Smooth muscle cell (in vitro differentiated cells): ENCODE measurements at regions not wholly inside any gene's neighbourhood (a gene's known extent, or its start where the extent isn't known, plus 50 kb on each side); places are given as distances from the start of the nearest gene placed in this dataset.

Source experiments
- DNase-seq: peaks from one replicate; lab custom pipeline; 2025; ENCODE audit not compliant: unreplicated experiment; lab: John Stamatoyannopoulos, UW
- H2AFZ ChIP-seq: fragments of 200-600 bp; sonication (generic); 2 replicates; pipeline ENCODE4 v1.6.0; 2016; ENCODE audit warnings: antibody characterized with exemption, low read depth, mild to moderate bottlenecking
- H3F3A ChIP-seq: fragments of 200-600 bp; sonication (generic); 2 replicates; pipeline ENCODE4 v1.6.0; 2017; ENCODE audit warnings: antibody characterized with exemption, low read depth
- H3K27ac ChIP-seq: fragments of 200-600 bp; sonication (generic); 2 replicates; pipeline ENCODE4 v1.5.1; 2016; ENCODE audit warnings: low read depth, mild to moderate bottlenecking
- H3K27me3 ChIP-seq: fragments of 200-600 bp; sonication (generic); 2 replicates; pipeline ENCODE4 v1.6.1; 2016; ENCODE audit warnings: low read depth, mild to moderate bottlenecking
- H3K36me3 ChIP-seq: fragments of 200-600 bp; sonication (generic); 2 replicates; pipeline ENCODE4 v1.5.1; 2016; ENCODE audit warnings: low read depth
- H3K4me1 ChIP-seq: fragments of 200-600 bp; sonication (generic); 2 replicates; pipeline ENCODE4 v1.5.1; 2016; ENCODE audit warnings: low read depth
- H3K4me2 ChIP-seq: fragments of 200-600 bp; sonication (generic); 2 replicates; pipeline ENCODE4 v1.6.0; 2016; ENCODE audit warnings: mild to moderate bottlenecking
- H3K4me3 ChIP-seq: fragments of 200-600 bp; sonication (generic); 2 replicates; pipeline ENCODE4 v1.5.1; 2016; ENCODE audit warnings: mild to moderate bottlenecking
- H3K79me2 ChIP-seq: fragments of 200-600 bp; sonication (generic); 2 replicates; pipeline ENCODE4 v1.6.0; 2016; ENCODE audit warnings: low read depth, mild to moderate bottlenecking
- H3K9ac ChIP-seq: fragments of 200-600 bp; sonication (generic); 2 replicates; pipeline ENCODE4 v1.6.0; 2016; ENCODE audit warnings: low read depth
- H3K9me3 ChIP-seq: fragments of 200-600 bp; sonication (generic); replicated peaks from 2 replicates; pipeline ENCODE4 v1.5.1; 2016; ENCODE audit warnings: low read depth
- H4K20me1 ChIP-seq: fragments of 200-600 bp; sonication (generic); 2 replicates; pipeline ENCODE4 v1.6.0; 2016; ENCODE audit warnings: low read depth
- WGBS: methylation state at CpG from one replicate; pipeline ENCODE4 v1.1.7; 2016; ENCODE audit warnings: low lambda C conversion rate; 5-methylcytosine and 5-hydroxymethylcytosine counted together
- TF ChIP-seq, protein P1 (sequence below): fragments of 200-600 bp; sonication (generic); IDR thresholded peaks from 2 replicates; pipeline ENCODE4 v1.5.1; 2017; ENCODE audit warnings: borderline replicate concordance, mild to moderate bottlenecking, antibody characterized with exemption; ENCODE audit not compliant: insufficient read depth, poor library complexity, severe bottlenecking

DNA sequence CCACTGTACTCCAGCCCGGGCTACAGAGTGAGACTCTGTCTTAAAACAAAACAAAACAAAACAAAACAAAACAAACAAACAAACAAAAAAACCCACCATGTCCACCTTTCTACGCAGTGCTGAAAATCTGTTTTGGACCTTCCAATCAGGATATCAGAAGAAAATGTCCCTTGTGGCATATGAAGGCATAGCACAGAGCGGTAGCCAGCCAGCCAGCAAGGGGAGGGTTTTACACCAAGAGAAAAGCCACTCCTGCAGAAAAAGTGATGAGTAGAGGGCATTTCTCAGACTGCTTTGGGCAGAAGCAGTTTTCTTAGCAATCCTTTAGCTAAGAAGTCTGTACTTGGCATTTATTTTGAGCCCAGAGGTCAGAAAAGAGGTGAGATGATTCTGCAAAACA is 612.2 kb downstream of the TYW1 start:
- no peaks in the 10 kb centered on the region for H3K79me2 ChIP-seq
- no peak overlapping the region for H2AFZ ChIP-seq
- no peaks in the 10 kb centered on the region for H3K9me3 ChIP-seq
- H3K4me3 ChIP-seq, result no peak overlapping the region
- DNase-seq, result no peak
- H3F3A ChIP-seq, result no peaks in the 10 kb centered on the region
- no peaks in the 10 kb centered on the region for H3K4me1 ChIP-seq
- TF ChIP-seq, protein P1, sequence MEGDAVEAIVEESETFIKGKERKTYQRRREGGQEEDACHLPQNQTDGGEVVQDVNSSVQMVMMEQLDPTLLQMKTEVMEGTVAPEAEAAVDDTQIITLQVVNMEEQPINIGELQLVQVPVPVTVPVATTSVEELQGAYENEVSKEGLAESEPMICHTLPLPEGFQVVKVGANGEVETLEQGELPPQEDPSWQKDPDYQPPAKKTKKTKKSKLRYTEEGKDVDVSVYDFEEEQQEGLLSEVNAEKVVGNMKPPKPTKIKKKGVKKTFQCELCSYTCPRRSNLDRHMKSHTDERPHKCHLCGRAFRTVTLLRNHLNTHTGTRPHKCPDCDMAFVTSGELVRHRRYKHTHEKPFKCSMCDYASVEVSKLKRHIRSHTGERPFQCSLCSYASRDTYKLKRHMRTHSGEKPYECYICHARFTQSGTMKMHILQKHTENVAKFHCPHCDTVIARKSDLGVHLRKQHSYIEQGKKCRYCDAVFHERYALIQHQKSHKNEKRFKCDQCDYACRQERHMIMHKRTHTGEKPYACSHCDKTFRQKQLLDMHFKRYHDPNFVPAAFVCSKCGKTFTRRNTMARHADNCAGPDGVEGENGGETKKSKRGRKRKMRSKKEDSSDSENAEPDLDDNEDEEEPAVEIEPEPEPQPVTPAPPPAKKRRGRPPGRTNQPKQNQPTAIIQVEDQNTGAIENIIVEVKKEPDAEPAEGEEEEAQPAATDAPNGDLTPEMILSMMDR, result no peak
- no peak overlapping the region for H3K4me2 ChIP-seq
- H3K36me3 ChIP-seq, result no peaks in the 10 kb centered on the region
- no peak overlapping the region for H3K27ac ChIP-seq
- WGBS, result 86% methylated on average over 3 of the region's 3 CpGs
- no peak overlapping the region for H3K9ac ChIP-seq
- H3K27me3 ChIP-seq, result peaks cover under 1% of the 10 kb centered on the region
- no peaks in the 10 kb centered on the region for H4K20me1 ChIP-seq

DNA sequence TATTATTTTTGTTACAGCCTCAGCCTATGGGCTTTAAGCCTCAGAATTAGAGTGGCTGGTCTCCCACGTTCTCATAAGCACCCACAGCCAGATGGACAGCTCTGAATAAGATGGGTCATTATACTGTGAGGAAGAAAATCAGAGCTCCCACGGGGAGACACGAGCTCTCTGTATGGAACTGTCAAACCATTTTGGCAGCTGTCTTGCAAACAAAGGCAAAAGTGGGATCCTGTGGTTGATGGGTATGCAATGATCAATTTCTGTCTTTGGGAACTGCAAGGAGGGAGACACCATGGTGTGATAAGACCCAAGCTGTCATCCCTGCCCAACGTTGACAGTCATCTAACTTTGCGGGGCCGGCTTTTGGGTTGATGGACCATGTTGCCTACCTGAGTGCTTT is 614.3 kb downstream of the TYW1 start:
- H3F3A ChIP-seq, result no peaks in the 10 kb centered on the region
- no peak for DNase-seq
- H4K20me1 ChIP-seq, result no peaks in the 10 kb centered on the region
- no peaks in the 10 kb centered on the region for H3K4me1 ChIP-seq
- no peaks in the 10 kb centered on the region for H3K36me3 ChIP-seq
- 90% methylated on average over 6 of the region's 6 CpGs for WGBS
- TF ChIP-seq, protein P1, result no peak
- H3K27me3 ChIP-seq, result no peaks in the 10 kb centered on the region
- H3K27ac ChIP-seq, result no peak overlapping the region
- H2AFZ ChIP-seq, result no peak overlapping the region
- no peak overlapping the region for H3K4me2 ChIP-seq
- no peaks in the 10 kb centered on the region for H3K9me3 ChIP-seq
- no peak overlapping the region for H3K9ac ChIP-seq
- no peaks in the 10 kb centered on the region for H3K79me2 ChIP-seq
- no peak overlapping the region for H3K4me3 ChIP-seq

DNA sequence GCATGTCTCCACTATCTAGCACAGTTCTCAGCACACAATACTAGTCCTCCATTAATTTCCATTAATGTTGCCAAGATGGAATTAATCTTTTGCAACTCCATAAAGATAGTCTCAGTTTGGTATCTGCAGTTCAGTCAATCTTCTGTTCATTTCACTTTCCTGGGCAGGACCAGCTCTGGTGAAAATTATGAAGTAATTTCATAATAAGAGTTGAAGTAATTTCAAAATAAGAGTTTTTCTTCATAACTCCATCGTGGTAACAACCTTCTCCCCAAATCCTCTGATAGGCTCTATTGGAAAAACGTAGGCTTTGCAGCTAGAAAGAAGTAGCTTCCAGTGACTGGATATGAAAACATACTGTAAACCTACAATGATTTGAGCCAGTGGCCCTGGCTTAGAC is 618.2 kb downstream of the TYW1 start:
- TF ChIP-seq, protein P1, result no peak
- no peak overlapping the region for H3K4me2 ChIP-seq
- 68% methylated on average over 2 of the region's 2 CpGs for WGBS

DNA sequence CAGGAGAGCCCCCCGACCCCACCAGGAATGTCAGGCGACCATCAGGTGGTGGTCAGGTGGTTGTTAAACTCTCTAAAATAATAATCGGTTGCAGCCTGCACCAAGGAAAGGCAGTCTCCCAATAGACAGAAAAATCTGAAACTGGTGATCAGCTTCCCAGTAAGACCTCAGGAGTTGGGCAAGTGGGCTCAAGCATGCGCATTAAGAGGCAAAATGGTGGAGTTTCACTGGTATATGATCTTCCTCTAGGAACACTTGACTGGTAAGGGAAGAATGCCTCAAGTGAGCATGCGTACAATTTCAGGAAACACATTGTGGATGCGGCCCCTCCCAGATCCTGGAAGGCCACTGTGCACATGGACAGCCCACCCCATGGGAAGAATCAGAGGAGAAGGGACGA is 619.9 kb downstream of the TYW1 start:
- Histone ChIP-seq H3K27me3 (peaks cover 15% of the 10 kb centered on the region), H3K4me2 (no peak overlapping the region), H3K79me2 (no peaks in the 10 kb centered on the region), H3K9me3 (no peaks in the 10 kb centered on the region), H3K27ac (no peak overlapping the region), H3K9ac (no peak overlapping the region), H4K20me1 (no peaks in the 10 kb centered on the region), H2AFZ (no peak overlapping the region), H3K36me3 (no peaks in the 10 kb centered on the region), H3F3A (no peaks in the 10 kb centered on the region), H3K4me1 (no peaks in the 10 kb centered on the region), H3K4me3 (no peak overlapping the region)
- TF ChIP-seq, protein P1, result no peak
- WGBS, result 92% methylated on average over 7 of the region's 7 CpGs
- DNase-seq, result no peak

More for the DNA sequence above, 618.2 kb downstream of the TYW1 start:
- H3K9me3 ChIP-seq, result no peaks in the 10 kb centered on the region
- H3F3A ChIP-seq, result no peaks in the 10 kb centered on the region
- H2AFZ ChIP-seq, result no peak overlapping the region
- no peak overlapping the region for H3K9ac ChIP-seq
- H3K36me3 ChIP-seq, result no peaks in the 10 kb centered on the region
- H3K4me1 ChIP-seq, result no peaks in the 10 kb centered on the region
- H3K79me2 ChIP-seq, result no peaks in the 10 kb centered on the region
- DNase-seq, result no peak
- H4K20me1 ChIP-seq, result no peaks in the 10 kb centered on the region
- H3K27ac ChIP-seq, result no peak overlapping the region
- H3K27me3 ChIP-seq, result peaks cover 7% of the 10 kb centered on the region
- no peak overlapping the region for H3K4me3 ChIP-seq
